ENCODE measurements at regions not wholly inside any gene's neighbourhood (a gene's known extent, or its start where the extent isn't known, plus 50 kb on each side); places are given as distances from the start of the nearest gene placed in this dataset.

GRCh38 chr18:64678048-64678447 lies 529.2 kb upstream of the LINC00305 start:
- TF ChIP-seq CTCF (conservative IDR thresholded peaks at IDR 0.05) (no peak), EZH2 (IDR thresholded peaks at IDR 0.05; ENCODE audit: low read depth) (no peak)

Data from PC-9 (cell line).